ENCODE measurements at regions not wholly inside any gene's neighbourhood (a gene's known extent, or its start where the extent isn't known, plus 50 kb on each side); places are given as distances from the start of the nearest gene placed in this dataset.

DNA sequence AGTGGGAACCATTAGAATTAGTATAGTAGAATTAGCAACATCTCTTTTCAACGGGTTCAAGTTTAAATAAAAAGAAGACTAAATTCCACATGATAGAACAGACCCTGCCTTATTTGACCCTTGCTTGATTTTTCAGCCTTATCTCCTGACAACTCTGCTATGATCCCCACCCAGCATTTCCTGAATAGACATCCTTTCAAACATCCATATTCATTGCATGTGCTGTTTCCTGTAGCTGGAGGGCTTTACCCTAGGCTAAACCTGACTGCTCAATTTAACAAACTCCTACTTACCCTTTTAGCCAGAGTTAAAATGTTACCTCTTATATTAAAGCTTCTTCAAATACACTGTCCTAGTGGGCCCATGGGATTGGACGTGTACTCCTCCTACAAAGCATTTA lies 594.8 kb upstream of the ARID1B start:
- TF ChIP-seq, protein P1, sequence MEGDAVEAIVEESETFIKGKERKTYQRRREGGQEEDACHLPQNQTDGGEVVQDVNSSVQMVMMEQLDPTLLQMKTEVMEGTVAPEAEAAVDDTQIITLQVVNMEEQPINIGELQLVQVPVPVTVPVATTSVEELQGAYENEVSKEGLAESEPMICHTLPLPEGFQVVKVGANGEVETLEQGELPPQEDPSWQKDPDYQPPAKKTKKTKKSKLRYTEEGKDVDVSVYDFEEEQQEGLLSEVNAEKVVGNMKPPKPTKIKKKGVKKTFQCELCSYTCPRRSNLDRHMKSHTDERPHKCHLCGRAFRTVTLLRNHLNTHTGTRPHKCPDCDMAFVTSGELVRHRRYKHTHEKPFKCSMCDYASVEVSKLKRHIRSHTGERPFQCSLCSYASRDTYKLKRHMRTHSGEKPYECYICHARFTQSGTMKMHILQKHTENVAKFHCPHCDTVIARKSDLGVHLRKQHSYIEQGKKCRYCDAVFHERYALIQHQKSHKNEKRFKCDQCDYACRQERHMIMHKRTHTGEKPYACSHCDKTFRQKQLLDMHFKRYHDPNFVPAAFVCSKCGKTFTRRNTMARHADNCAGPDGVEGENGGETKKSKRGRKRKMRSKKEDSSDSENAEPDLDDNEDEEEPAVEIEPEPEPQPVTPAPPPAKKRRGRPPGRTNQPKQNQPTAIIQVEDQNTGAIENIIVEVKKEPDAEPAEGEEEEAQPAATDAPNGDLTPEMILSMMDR (IDR thresholded peaks at IDR 0.05; ENCODE audit: low read length, missing control alignments) = no peak
- no peak overlapping the region for H3K4me3 ChIP-seq (replicated peaks; ENCODE audit: low read depth, low read length)
- no peak for DNase-seq (ENCODE audit: low read depth)

DNA sequence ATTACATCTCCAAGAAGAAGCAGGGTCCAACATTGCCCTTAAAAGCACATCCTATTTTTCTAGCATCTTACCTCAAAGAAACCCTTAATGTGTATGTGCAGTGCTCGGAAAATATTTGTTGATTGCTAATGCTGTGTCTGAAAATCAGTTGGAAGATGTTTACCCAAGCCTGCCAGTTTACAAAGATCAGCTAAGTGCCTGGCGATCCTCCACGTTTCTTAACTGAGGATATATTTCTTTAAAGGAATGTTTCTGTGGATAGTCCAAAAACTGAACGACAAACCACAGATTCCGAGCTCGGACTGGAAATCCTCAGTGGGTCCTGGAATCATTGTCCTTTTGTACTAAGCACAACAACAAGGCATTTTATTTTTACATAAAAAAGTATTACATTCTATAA lies 595.7 kb upstream of the ARID1B start:
- DNase-seq (ENCODE audit: low read depth) = no peak
- TF ChIP-seq, protein P1 (IDR thresholded peaks at IDR 0.05; ENCODE audit: low read length, missing control alignments) = no peak
- no peak overlapping the region for H3K4me3 ChIP-seq (replicated peaks; ENCODE audit: low read depth, low read length)

GRCh38 chr6:156175971-156176421 lies 601.2 kb upstream of the ARID1B start:
- H3K4me3 ChIP-seq (replicated peaks; ENCODE audit: low read depth, low read length) = no peak overlapping the region
- TF ChIP-seq, protein P1 (IDR thresholded peaks at IDR 0.05; ENCODE audit: low read length, missing control alignments) = no peak
- no peak for DNase-seq (ENCODE audit: low read depth)

GRCh38 chr6:156175433-156175832 lies 601.7 kb upstream of the ARID1B start:
- TF ChIP-seq, protein P1 (IDR thresholded peaks at IDR 0.05; ENCODE audit: low read length, missing control alignments) = no peak
- DNase-seq (ENCODE audit: low read depth) = no peak
- no peak overlapping the region for H3K4me3 ChIP-seq (replicated peaks; ENCODE audit: low read depth, low read length)

- H3K4me3 ChIP-seq (replicated peaks; ENCODE audit: low read depth, low read length) = no peak overlapping the region
- no peak for DNase-seq (ENCODE audit: low read depth)
- TF ChIP-seq, protein P1 (IDR thresholded peaks at IDR 0.05; ENCODE audit: low read length, missing control alignments) = no peak
Measured at GRCh38 chr6:156174031-156174890, 602.9 kb upstream of the ARID1B start.

GRCh38 chr6:156169371-156169770 lies 607.8 kb upstream of the ARID1B start:
- TF ChIP-seq, protein P1 (IDR thresholded peaks at IDR 0.05; ENCODE audit: low read length, missing control alignments) = no peak

More at GRCh38 chr6:156169371-156169770, 607.8 kb upstream of the ARID1B start:
- H3K4me3 ChIP-seq (replicated peaks; ENCODE audit: low read depth, low read length) = no peak overlapping the region
- DNase-seq (ENCODE audit: low read depth) = peak; percentile 2
